ENCODE measurements at regions not wholly inside any gene's neighbourhood (a gene's known extent, or its start where the extent isn't known, plus 50 kb on each side); places are given as distances from the start of the nearest gene placed in this dataset.

DNA sequence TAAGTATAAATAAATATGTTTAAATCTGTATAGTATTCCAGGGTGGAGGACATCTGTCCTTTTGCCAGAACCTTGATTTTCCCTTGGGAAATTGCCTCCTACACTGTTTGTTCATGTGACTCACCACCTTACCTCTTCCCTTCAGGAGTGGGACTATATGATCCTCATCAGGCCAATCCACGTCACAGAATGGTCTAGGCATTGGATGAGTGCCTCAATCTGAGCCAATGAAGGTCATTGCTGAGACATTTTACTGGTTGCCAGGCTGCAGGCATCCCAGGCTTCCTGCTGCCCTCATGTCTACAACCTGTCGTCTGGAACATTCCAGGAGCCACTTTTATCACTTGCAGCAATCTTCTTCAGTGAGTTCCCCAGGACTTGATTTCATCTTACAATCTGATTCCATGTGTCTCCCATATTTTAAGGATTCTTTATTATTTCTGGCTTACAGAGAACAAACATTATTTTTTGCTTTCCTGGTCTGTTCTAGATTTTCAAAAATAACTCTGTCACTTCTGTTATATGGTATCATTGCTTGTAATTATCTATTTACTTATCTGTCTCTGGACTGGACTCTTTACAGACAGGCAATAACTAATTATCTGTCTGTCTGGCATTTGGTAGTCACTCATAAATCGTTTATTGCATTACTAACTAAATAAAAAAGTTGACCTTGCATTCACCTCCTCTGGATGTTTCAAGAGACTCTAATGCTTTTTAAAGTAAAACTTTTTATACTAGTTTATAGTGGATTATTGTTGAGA is 107.3 kb upstream of the APC start:
- no peak for DNase-seq

GRCh38 chr5:112634166-112634565 is 103.5 kb upstream of the APC start:
- no peak for DNase-seq

GRCh38 chr5:112634796-112635195 is 102.9 kb upstream of the APC start:
- DNase-seq: no peak

DNA sequence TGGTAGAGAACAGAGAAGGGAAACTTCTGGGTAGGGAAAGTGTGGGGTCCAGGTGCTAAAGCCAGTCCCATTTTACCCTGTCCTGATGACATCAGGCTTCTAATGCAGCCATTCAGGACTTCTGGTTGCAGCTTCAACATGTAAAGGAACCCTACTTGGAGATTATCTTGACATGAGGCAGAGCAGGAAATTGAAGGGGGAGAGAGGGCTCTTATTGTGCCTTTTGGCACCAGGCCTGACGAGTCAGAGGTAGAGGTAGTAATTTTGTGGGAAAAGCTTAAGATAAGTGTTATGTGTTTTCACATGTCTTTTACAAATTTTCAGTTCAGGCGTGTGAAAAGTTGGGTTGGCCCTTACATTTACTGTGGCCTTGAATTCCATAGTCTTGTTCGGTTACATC is 102.4 kb upstream of the APC start:
- no peak for DNase-seq

DNA sequence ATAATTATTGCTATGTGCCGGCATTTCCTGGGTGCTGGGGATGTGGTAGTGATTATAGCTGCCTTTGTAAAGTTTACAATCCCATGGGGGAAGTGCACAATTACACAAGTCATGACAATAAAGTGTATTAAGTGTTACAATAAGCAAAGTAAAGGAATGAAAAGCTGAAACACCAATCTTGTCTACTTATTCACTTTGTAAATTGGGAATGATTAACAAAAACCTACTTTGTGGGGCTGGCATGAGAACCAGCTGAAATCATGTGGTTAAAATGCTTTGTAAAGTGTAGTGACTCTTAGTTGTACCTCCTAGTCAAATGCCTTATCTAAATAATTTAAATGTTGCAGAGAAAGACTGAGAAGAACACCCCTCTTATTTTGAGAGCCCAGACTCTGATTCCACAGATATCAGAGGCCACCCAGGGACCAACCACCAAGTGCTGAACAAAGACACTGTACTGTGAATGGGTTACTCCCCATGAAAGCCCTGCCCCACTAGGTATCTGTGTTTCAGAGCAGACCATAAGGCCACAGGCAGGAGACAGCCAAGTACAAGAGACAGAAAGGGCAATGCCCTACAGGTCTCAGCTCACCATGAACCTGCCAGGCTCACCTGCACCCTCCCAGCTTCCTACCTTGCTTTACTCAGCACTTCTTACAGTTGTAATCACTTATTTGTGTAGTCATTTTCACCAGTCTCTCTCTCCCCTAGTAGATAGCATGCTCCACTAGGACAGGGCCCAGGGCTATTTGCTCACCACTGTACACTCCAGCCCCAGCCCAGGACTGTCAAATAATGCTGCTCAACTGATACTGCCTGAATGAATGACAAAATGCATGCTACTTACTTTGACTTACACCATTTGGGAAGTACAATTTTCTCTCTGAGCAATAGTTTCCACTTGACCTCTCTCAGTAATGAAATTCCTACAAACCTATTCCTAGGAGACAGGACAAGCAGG is 101.6 kb upstream of the APC start:
- DNase-seq: no peak

DNA sequence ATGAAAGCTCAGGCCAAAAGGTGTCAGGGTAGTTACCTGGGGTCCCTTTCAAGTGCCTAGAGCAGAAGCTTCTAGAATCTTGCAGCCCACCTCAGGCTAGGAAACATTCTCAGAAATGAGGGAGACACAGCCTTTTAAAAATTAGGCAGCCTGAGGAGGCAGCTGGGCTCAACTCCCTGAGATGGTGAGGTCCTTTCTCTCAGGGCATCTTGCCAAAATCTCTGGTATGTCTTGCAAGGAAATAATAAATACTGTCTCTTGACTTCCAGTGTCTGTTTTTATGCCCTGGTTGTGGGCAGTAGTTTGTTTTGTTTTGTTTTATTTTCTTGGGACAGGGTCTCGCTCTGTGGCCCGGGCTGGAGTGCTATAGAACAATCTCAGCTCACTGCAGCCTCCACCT is 100.9 kb upstream of the APC start:
- no peak for DNase-seq

GRCh38 chr5:112637343-112637742 is 100.3 kb upstream of the APC start:
- DNase-seq: no peak

- no peak for DNase-seq
Observed at GRCh38 chr5:112640546-112640945, 97.1 kb upstream of the APC start.

DNA sequence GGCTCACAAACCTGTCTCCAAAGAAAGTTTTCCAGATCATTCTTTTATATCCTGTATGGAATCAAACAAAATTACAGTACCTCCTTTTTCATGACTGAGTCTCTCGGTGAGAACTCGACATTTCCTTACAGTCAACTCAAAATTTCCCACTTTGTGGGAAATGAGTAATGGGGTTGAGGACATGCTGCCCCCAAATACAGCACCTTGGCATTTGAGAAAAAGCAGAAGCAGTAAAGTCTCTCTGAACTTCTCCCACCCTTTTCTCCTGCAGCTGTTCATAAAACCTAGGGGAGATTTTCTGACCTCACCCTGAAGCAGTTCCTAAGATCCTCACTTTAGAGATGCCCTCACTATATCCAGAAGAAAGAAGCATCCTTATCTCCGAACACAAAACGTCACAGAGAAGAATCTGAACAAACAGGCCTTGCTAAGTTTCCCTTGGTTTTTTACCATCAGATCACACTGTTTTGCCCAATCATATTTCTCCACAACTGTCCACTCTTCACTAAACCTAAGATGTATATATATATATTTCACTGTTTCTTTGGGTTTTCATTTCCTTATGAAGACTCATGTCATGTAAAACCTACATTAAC is 96.1 kb upstream of the APC start:
- no peak for DNase-seq

GRCh38 chr5:112642885-112643284 is 94.8 kb upstream of the APC start:
- DNase-seq: no peak

DNA sequence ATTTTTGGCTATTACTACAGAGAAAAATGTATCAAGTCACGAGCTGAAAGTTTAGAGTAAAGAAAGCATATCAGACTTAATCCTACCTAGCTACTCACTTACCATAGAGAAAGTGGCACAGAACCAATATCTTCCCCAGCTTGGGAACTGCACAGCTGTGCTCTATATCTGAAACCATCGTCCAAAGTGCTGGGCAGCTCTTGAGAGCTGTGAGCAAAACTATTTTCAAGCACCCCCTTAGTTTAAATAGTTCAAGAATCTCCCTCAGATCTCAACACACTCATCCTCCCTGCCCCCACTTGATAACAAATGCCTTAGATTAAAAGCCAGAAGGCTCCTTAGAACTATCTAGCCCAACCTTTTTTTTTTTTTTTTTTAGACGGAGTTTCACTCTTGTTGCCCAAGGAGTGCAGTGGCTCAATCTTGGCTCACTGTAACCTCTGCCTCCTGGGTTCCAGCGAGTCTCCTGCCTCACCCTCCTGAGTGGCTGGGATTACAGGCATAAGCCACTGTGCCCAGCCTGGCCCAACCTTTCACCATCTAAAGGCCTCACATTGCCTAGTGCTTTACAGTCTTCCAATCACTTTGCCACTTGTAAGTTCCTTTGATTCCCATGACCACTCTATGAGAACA is 94.2 kb upstream of the APC start:
- no peak for DNase-seq

GRCh38 chr5:112646139-112646936 is 91.3 kb upstream of the APC start:
- DNase-seq: no peak

- no peak for DNase-seq
Observed at GRCh38 chr5:112647428-112647827, 90.3 kb upstream of the APC start.

DNA sequence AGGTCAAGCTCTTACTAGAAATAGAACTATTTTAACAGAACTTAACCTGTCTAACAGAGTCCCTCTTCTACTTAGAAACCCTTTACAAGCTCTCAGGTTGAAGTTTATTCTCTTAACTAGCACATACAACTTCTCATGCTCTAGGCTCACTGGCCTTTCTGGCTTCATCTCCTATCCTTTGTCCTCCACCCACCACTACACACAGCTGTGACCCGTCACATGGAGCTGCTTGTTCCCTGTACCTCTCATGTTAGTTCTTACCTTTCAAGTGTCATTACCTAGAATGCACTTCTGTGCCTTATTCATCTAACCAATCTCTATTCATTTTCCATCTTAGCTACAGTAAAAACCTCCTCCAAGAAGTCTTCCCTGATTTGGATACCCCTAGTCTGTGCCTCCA is 89.4 kb upstream of the APC start:
- DNase-seq: no peak

- no peak for DNase-seq
Observed at GRCh38 chr5:112649882-112650281, 87.8 kb upstream of the APC start.

GRCh38 chr5:112653638-112654205 is 84.0 kb upstream of the APC start:
- no peak for DNase-seq

DNA sequence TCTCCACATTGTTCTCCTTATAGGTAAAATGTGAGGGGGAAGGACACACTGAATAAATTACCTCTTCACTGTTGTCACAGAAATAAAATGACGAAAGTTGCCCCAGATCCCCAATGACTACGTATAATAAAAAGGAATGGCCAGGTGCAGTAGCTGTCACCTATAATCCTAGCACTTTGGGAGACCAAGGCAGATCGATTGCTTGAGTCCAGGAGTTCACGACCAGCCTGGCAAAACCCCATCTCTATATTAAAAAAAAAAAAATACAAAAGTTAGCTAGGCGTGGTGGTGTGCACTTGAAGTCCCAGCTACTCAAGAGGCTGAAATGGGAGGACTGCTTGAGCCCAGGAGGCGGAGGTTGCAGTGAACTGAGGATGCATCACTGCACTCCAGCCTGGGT is 82.2 kb upstream of the APC start:
- DNase-seq: no peak

- no peak for DNase-seq
Observed at GRCh38 chr5:112656451-112656850, 81.2 kb upstream of the APC start.

DNA sequence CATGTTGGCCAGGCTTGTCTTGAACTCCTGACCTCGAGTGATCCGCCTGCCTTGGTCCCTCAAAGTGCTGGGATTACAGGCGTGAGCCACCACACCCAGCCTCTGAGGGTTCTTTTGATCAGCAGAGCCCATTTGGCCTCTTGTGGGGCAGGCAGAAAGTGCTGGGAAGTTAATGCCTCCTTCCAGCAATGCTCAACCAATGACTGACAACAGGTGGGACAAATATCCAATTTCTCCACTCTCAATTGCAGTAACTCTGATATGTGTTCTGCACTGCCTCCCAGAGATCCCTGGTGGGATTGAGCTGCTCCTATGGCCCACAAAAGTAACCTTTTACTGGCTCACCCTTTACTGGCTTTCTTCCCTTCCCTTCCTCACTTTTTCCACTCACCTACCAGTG is 79.9 kb upstream of the APC start:
- DNase-seq: no peak

DNA sequence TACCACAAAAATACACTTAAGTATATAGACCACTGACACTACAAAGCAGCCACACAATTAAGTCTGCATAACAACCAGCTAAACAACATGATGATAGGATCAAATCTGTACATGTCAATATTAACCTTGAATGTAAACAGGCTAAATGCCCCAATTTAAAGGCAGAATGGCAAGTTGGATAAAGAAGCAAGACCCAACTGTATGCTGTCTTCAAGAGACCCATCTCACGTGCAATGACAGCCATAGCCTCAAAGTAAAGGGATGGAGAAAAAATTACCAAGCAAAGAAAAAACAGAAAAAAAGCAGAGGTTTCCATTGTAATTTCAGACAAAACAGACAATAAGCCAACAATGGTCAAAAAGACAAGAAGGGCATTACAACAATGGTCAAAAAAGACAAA is 77.3 kb upstream of the APC start:
- no peak for DNase-seq

DNA sequence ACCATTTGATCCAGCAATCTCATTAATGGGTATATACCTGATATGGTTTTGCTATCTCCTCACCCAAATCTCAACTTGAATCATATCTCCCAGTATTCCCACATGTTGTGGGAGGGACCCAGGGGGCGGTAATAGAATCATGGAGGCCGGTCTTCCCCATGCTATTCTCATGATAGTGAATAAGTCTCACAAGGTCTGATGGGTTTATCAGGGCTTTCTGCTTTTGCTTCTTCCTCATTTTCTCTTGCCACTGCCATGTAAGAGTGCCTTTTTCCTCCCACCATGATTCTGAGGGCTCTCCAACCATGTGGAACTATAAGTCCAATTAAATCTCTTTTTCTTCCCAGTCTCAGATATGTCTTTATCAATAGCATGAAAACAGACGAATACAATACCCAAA is 74.5 kb upstream of the APC start:
- no peak for DNase-seq

GRCh38 chr5:112668016-112668415 is 69.7 kb upstream of the APC start:
- DNase-seq: no peak
